HEK293T (cell line): ENCODE measurements at regions not wholly inside any gene's neighbourhood (a gene's known extent, or its start where the extent isn't known, plus 50 kb on each side); places are given as distances from the start of the nearest gene placed in this dataset.

Experiments
- CTCF ChIA-PET: fragments of 350-600 bp; formaldehyde crosslinking; extraction: SDS; loops from one replicate; lab custom pipeline; 2021; ENCODE audit warnings: antibody characterized with exemption, inconsistent platforms; lab: Yijun Ruan, JAX
- POLR2A ChIA-PET: fragments of 350-600 bp; formaldehyde crosslinking; extraction: SDS; loops from one replicate; lab custom pipeline; 2020; ENCODE audit warnings: antibody characterized with exemption, inconsistent platforms; lab: Yijun Ruan, JAX
- DNase-seq: peaks from one replicate; pipeline ENCODE4 v3.0.0; 2012; ENCODE audit warnings: mixed read lengths; ENCODE audit errors: extremely low spot score
- ARNT ChIP-seq: fragments of 450-650 bp; IDR thresholded peaks from 2 replicates; pipeline ENCODE4 v1.6.1; 2017; ENCODE audit warnings: mild to moderate bottlenecking
- BHLHE40 ChIP-seq: fragments of 450-650 bp; IDR thresholded peaks from 2 replicates; pipeline ENCODE4 v1.6.1; 2016; ENCODE audit warnings: mild to moderate bottlenecking, moderate library complexity, borderline replicate concordance
- CTBP1 ChIP-seq: fragments of 450-650 bp; IDR thresholded peaks from 2 replicates; pipeline ENCODE4 v1.6.1; 2016; ENCODE audit warnings: borderline replicate concordance
- ELF4 ChIP-seq: fragments of 450-650 bp; IDR thresholded peaks from 2 replicates; pipeline ENCODE4 v1.6.1; 2017; ENCODE audit warnings: antibody characterized with exemption
- FOXA1 ChIP-seq: fragments of 450-650 bp; IDR thresholded peaks from 2 replicates; pipeline ENCODE4 v1.6.1; 2016; ENCODE audit warnings: mild to moderate bottlenecking
- FOXK2 ChIP-seq: fragments of 450-650 bp; IDR thresholded peaks from 2 replicates; pipeline ENCODE4 v1.6.1; 2016; ENCODE audit warnings: mild to moderate bottlenecking
- FOXM1 ChIP-seq: fragments of 450-650 bp; IDR thresholded peaks from 2 replicates; pipeline ENCODE4 v1.6.1; 2017; ENCODE audit warnings: mild to moderate bottlenecking, borderline replicate concordance
- HDGF ChIP-seq: fragments of 450-650 bp; IDR thresholded peaks from 2 replicates; pipeline ENCODE4 v1.6.1; 2017; ENCODE audit warnings: antibody characterized with exemption, borderline replicate concordance
- L3MBTL2 ChIP-seq: fragments of 450-650 bp; conservative IDR thresholded peaks from 2 replicates; pipeline ENCODE4 v1.6.1; 2016; ENCODE audit warnings: mild to moderate bottlenecking
- LEF1 ChIP-seq: fragments of 450-650 bp; IDR thresholded peaks from 2 replicates; pipeline ENCODE4 v1.6.1; 2017; ENCODE audit warnings: mild to moderate bottlenecking, borderline replicate concordance
- NFRKB ChIP-seq: fragments of 450-650 bp; IDR thresholded peaks from 2 replicates; pipeline ENCODE4 v1.6.1; 2016; ENCODE audit warnings: mild to moderate bottlenecking, moderate library complexity
- SP1 ChIP-seq: fragments of 450-650 bp; IDR thresholded peaks from 2 replicates; pipeline ENCODE4 v1.6.1; 2017
- SUZ12 ChIP-seq: fragments of 450-650 bp; IDR thresholded peaks from 2 replicates; pipeline ENCODE4 v1.6.1; 2016; ENCODE audit warnings: mild to moderate bottlenecking
- TARDBP ChIP-seq: fragments of 450-650 bp; IDR thresholded peaks from 2 replicates; pipeline ENCODE4 v1.6.1; 2016
- ZNF384 ChIP-seq: fragments of 450-650 bp; IDR thresholded peaks from 2 replicates; pipeline ENCODE4 v1.6.1; 2016
- TF ChIP-seq, protein P1 (sequence below): fragments of 450-650 bp; IDR thresholded peaks from 2 replicates; pipeline ENCODE4 v1.6.1; 2016

DNA sequence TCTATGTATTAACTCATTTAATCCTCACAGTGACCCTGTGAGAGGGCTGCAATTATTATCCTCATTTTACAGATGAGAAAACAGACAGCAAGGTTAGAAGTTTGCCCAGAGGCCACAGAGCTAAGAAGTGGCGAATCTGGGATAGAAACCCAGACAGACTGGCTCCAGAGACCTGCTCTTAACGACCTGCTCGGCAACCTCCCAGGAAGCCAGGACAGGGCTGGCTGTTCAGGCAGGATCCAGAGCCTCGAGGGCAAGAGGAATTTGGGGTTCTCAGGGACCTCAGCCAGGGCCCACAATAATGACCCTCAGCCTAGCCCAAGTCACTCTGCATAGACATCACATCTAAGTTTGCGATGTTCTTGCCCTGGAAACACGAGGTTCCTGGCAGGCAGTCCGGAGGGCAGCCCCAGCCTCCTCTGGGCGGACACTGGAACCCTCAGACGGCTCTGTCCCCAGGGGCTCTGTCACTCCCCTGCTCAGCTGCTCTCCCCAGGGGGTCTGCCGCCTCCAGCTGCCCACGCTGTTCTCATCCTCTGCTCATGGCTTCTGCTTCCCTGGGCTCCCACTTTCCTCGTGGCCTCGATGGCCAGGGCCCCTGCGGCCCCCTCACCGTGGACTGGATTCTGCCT, 138.5 kb upstream of the ERCC6L2 start:
- ChIA-PET POLR2A (interaction anchor here (2.1 kb wide), 1 partner anchor 139 kb away, joined by 9 read pairs; the partner anchor contains the start of gene ERCC6L2), CTCF (interaction anchor here (0.7 to 1.5 kb wide), 9 partner anchors 10 to 193 kb away, joined by 3 to 7 read pairs (median 4); no protein-coding TSS in a partner anchor)
- no peak for TF ChIP-seq TARDBP
- no peak for TF ChIP-seq NFRKB
- TF ChIP-seq ARNT, result no peak
- no peak for TF ChIP-seq L3MBTL2
- TF ChIP-seq LEF1, result no peak
- no peak for TF ChIP-seq CTBP1
- TF ChIP-seq SUZ12, result no peak
- TF ChIP-seq FOXA1, result no peak
- no peak for TF ChIP-seq FOXK2
- TF ChIP-seq, protein P1, sequence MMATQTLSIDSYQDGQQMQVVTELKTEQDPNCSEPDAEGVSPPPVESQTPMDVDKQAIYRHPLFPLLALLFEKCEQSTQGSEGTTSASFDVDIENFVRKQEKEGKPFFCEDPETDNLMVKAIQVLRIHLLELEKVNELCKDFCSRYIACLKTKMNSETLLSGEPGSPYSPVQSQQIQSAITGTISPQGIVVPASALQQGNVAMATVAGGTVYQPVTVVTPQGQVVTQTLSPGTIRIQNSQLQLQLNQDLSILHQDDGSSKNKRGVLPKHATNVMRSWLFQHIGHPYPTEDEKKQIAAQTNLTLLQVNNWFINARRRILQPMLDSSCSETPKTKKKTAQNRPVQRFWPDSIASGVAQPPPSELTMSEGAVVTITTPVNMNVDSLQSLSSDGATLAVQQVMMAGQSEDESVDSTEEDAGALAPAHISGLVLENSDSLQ, result no peak; the same call in none of the 2 replicates
- TF ChIP-seq SP1, result no peak
- TF ChIP-seq FOXM1, result no peak
- DNase-seq, result no peak

DNA sequence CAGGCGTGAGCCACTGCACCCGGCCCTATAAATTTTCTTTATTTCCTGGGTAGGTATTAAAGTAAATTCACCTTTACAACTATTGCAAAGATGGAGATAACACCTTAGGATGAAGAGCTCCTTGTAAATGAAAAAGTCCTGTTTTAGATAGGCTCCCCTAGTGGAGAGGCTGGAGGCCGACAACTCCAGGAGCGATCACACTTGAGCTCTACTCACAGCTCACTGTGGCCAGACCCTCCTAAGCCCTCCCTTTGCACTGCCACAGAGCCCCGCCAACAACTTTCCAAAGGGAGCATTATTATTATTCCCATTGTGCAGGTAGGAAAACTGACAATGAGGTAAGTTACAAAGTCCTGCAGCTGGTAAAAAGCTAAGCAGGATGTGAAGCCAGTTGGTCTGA, 139.1 kb upstream of the ERCC6L2 start:
- ChIA-PET CTCF (interaction anchor here (0.7 to 1.5 kb wide), 9 partner anchors 9 to 193 kb away, joined by 3 to 7 read pairs (median 4); no protein-coding TSS in a partner anchor), POLR2A (interaction anchor here (2.1 kb wide), 1 partner anchor 139 kb away, joined by 9 read pairs; the partner anchor contains the start of gene ERCC6L2)
- DNase-seq, result peak; percentile 60
- no peak for TF ChIP-seq HDGF
- TF ChIP-seq FOXA1, result no peak
- TF ChIP-seq, protein P1, result no peak
- TF ChIP-seq LEF1, result no peak
- TF ChIP-seq ZNF384, result no peak
- TF ChIP-seq NFRKB, result no peak

DNA sequence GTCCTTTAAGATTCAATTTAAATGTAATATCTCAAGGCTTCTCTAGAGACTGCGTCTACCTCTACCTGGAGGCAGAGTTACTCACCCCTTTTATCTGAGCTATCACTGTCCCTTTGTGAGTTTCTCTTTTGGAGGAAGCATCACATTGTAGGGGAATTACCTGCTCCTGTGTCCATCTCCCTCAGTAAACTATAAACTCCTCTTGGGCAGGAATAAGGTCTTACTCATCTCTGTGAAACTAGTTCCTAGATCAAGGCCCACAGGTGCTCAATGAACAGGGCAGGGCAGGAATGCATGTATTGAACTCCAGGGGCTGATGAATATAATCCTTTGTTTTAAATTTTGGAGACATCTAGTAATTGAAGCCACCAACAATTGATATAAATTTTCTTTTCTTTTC, 139.8 kb upstream of the ERCC6L2 start:
- ChIA-PET POLR2A (interaction anchor here (2.1 kb wide), 1 partner anchor 140 kb away, joined by 9 read pairs; the partner anchor contains the start of gene ERCC6L2), CTCF (interaction anchor here (0.6 to 1.5 kb wide), 8 partner anchors 9 to 194 kb away, joined by 3 to 7 read pairs (median 6); no protein-coding TSS in a partner anchor)
- DNase-seq, result no peak
- TF ChIP-seq ARNT (no peak), HDGF (no peak), BHLHE40 (no peak)

DNA sequence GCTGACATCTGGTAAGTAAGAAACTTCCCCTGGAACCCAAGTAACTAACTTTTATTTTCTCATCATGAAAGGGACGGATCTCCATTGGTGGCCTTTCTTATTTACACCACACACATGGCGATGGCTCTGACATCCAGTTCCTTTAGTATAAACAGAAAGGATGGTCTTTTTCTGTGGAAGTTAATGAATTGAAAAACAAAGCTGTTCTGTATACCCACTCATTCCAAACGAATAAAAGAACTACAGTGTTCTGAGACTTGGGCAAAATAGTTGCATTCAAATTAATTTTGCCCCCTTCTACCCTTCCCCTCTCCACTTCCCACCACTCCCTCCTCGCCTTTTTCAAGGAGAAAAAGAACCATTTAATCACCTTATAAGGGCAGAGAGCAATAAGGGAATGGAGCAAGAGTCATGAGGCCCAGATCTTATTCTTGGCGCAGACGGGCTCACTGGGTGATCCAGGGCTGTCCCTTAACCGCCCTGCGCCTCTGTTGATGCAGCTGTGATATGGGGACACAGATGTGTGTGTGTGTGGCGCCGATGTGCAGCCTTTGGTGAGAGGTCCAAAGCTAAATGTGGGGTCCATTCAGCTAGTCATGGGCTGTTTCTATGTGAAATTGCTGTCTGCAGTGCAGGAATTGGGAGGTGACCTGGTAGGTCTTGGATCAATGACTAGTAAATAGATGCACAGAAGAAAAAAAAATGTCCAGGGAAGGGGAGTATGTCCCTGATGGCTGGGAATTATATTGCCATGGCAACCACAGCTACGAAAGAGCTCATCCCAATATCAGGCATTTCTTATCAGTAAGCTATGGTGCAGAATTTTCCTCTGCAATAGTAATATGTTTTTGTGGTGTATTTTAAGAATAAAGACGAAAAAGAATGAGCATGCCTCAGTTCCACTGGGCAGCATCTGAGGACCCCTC, 141.5 kb upstream of the ERCC6L2 start:
- DNase-seq, result no peak
- TF ChIP-seq NFRKB, result no peak
- no peak for TF ChIP-seq BHLHE40
- TF ChIP-seq SUZ12, result no peak
- no peak for TF ChIP-seq LEF1
- TF ChIP-seq ZNF384, result no peak
- TF ChIP-seq TARDBP, result no peak
- TF ChIP-seq CTBP1, result no peak
- TF ChIP-seq FOXA1, result no peak
- TF ChIP-seq ELF4, result no peak
- TF ChIP-seq FOXM1, result no peak
- no peak for TF ChIP-seq L3MBTL2
- TF ChIP-seq FOXK2, result no peak
- no peak for TF ChIP-seq ARNT
- TF ChIP-seq HDGF, result no peak
- TF ChIP-seq, protein P1, result no peak
- TF ChIP-seq SP1, result no peak
- ChIA-PET CTCF (no interaction called here), POLR2A (interaction anchor here (3.0 kb wide), 1 partner anchor 141 kb away, joined by 9 read pairs; the partner anchor contains the start of gene ERCC6L2)

DNA sequence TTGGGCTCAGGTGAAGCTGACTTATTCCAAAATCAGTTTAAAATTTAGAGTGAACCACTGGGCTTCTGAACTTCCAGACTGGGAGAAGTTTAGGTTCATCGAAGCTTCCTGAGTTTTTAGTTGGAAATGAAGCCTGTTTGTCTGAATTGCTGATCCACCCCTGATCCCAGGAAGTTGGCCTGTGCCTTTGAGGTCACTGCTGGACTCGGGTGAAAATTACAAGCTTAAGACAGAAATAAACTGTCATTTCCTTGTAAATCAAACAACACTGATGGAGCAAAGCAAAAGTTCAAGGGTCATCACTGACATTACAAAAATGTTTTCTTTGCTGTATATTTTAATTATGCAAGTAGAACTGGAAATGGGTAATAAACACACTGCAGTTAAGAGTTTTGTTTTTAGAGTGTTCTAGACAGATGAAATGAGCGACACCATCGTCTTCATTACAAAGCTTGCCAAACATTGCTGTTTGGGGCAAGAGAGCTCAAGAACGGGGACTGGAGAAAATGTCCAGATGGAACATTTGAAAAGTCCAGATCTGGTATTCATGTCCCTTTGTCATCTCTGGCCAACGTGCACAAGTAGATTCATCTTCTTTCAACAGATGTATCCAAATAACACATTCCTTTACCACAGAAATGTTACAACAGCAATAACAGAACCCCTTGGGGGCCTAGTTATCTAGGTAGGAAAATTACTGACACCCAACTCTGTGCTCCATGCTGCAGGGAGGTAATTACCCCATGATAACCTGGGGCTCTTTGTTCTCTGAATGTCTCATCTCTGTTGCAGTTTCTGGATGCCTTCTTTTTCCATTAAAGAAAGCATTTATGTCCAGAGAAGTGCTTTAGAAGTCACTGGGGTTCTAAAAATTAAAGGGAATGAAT, 142.4 kb upstream of the ERCC6L2 start:
- POLR2A ChIA-PET, result interaction anchor here (3.0 kb wide), 1 partner anchor 142 kb away, joined by 9 read pairs; the partner anchor contains the start of gene ERCC6L2
- DNase-seq, result no peak
- CTCF ChIA-PET, result interaction anchor here (0.6 kb wide), 1 partner anchor 878 kb away, joined by 3 read pairs; no protein-coding TSS in a partner anchor
- TF ChIP-seq NFRKB (no peak), BHLHE40 (no peak), FOXK2 (no peak), HDGF (no peak), TARDBP (no peak), SUZ12 (no peak), ARNT (no peak), ZNF384 (no peak), FOXM1 (no peak), ELF4 (no peak), CTBP1 (no peak), L3MBTL2 (no peak), LEF1 (no peak), FOXA1 (no peak), SP1 (no peak)
- TF ChIP-seq, protein P1, result no peak
